ENCODE measurements at regions not wholly inside any gene's neighbourhood (a gene's known extent, or its start where the extent isn't known, plus 50 kb on each side); places are given as distances from the start of the nearest gene placed in this dataset.

- no peak for TF ChIP-seq ZSCAN12 (CRISPR knock-in tag; IDR thresholded peaks at IDR 0.05)
- no peak for TF ChIP-seq TFDP2 (CRISPR knock-in tag; IDR thresholded peaks at IDR 0.05)
- TF ChIP-seq IRX3 (CRISPR knock-in tag; IDR thresholded peaks at IDR 0.05; ENCODE audit: borderline replicate concordance, low read depth): no peak
- no peak for TF ChIP-seq EP300 (IDR thresholded peaks at IDR 0.05; ENCODE audit: low read depth in 2 of 2, low read length in 2 of 2)
- no peak for TF ChIP-seq EP300 (CRISPR knock-in tag; IDR thresholded peaks at IDR 0.05; ENCODE audit: borderline replicate concordance)
- TF ChIP-seq POLR2A (IDR thresholded peaks at IDR 0.05; ENCODE audit: insufficient read depth in 1 of 2, low read depth in 2 of 2, low read length in 2 of 2): no peak
- no peak for TF ChIP-seq SRSF1 (optimal IDR thresholded peaks at IDR 0.05; ENCODE audit: low read depth, low read length)
- no peak for TF ChIP-seq ADNP (CRISPR knock-in tag; IDR thresholded peaks at IDR 0.05)
- no peak for TF ChIP-seq ZNF570 (CRISPR knock-in tag; IDR thresholded peaks at IDR 0.05; ENCODE audit: borderline replicate concordance)
- TF ChIP-seq, protein P1, sequence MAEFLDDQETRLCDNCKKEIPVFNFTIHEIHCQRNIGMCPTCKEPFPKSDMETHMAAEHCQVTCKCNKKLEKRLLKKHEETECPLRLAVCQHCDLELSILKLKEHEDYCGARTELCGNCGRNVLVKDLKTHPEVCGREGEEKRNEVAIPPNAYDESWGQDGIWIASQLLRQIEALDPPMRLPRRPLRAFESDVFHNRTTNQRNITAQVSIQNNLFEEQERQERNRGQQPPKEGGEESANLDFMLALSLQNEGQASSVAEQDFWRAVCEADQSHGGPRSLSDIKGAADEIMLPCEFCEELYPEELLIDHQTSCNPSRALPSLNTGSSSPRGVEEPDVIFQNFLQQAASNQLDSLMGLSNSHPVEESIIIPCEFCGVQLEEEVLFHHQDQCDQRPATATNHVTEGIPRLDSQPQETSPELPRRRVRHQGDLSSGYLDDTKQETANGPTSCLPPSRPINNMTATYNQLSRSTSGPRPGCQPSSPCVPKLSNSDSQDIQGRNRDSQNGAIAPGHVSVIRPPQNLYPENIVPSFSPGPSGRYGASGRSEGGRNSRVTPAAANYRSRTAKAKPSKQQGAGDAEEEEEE (CRISPR knock-in tag; IDR thresholded peaks at IDR 0.05; ENCODE audit: borderline replicate concordance): no peak
- no peak for TF ChIP-seq ZNF737 (CRISPR knock-in tag; IDR thresholded peaks at IDR 0.05; ENCODE audit: borderline replicate concordance)
- TF ChIP-seq, protein P2, sequence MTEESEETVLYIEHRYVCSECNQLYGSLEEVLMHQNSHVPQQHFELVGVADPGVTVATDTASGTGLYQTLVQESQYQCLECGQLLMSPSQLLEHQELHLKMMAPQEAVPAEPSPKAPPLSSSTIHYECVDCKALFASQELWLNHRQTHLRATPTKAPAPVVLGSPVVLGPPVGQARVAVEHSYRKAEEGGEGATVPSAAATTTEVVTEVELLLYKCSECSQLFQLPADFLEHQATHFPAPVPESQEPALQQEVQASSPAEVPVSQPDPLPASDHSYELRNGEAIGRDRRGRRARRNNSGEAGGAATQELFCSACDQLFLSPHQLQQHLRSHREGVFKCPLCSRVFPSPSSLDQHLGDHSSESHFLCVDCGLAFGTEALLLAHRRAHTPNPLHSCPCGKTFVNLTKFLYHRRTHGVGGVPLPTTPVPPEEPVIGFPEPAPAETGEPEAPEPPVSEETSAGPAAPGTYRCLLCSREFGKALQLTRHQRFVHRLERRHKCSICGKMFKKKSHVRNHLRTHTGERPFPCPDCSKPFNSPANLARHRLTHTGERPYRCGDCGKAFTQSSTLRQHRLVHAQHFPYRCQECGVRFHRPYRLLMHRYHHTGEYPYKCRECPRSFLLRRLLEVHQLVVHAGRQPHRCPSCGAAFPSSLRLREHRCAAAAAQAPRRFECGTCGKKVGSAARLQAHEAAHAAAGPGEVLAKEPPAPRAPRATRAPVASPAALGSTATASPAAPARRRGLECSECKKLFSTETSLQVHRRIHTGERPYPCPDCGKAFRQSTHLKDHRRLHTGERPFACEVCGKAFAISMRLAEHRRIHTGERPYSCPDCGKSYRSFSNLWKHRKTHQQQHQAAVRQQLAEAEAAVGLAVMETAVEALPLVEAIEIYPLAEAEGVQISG (CRISPR knock-in tag; IDR thresholded peaks at IDR 0.05): no peak
- no peak for TF ChIP-seq NR3C1 (CRISPR knock-in tag; IDR thresholded peaks at IDR 0.05)
- TF ChIP-seq PITX1 (CRISPR knock-in tag; IDR thresholded peaks at IDR 0.05): no peak
- TF ChIP-seq ZNF30 (CRISPR knock-in tag; IDR thresholded peaks at IDR 0.05): no peak
- TF ChIP-seq ZNF331 (CRISPR knock-in tag; IDR thresholded peaks at IDR 0.05): no peak
- no peak for TF ChIP-seq ZNF552 (CRISPR knock-in tag; IDR thresholded peaks at IDR 0.05; ENCODE audit: borderline replicate concordance)
- ChIA-PET POLR2A (no interaction called here), CTCF (ENCODE audit: low intra/inter-chr PET ratio, low total read pairs) (no interaction called here)
- H3K4me1 ChIP-seq (ENCODE audit: insufficient read depth, low read length): peaks cover 15% of the 10 kb centered on the region
- no peak overlapping the region for H3K27ac ChIP-seq (ENCODE audit: extremely low read length, insufficient read depth, low read length)
- no peak overlapping the region for H3K4me2 ChIP-seq (ENCODE audit: low read depth, low read length)
- peaks cover 0 to 14% of the 10 kb centered on the region in 2 experiments; a peak in 2 of 5 replicates for H3K27me3 ChIP-seq (ENCODE audit: control insufficient read depth in 1 of 2, insufficient read depth in 2 of 2, low read length in 2 of 2)
- intact Hi-C loops (cut with micrococcal nuclease; ENCODE audit: unreplicated experiment): no loop called here
- H4K20me1 ChIP-seq (ENCODE audit: insufficient read depth, low read length): no peaks in the 10 kb centered on the region
- in situ Hi-C loops (cut with HindIII; ENCODE audit: extremely low pct_ligation_motif_present, low pct_unique_long_range_greater_than_20kb): no loop called here
- DNase-seq (ENCODE audit: low spot score): no peak
- FAIRE-seq: no peak
- BruUV-seq (replicated peaks): no TSS peak
- no peak overlapping the region for H3K4me3 ChIP-seq (replicated peaks in 1 of 3; ENCODE audit: insufficient read depth in 1 of 3, low read depth in 2 of 3, low read length in 3 of 3)
- WGBS (ENCODE audit: low lambda C conversion rate): 3% methylated on average over 2 of the region's 2 CpGs
- H2AFZ ChIP-seq (ENCODE audit: low read length): no peak overlapping the region
- no peaks in the 10 kb centered on the region for H3K36me3 ChIP-seq (replicated peaks in 1 of 2; ENCODE audit: control insufficient read depth in 1 of 2, insufficient read depth in 2 of 2, low read length in 2 of 2)
- no peak overlapping the region for H3K9ac ChIP-seq (ENCODE audit: insufficient read depth, low read depth, low read length)
- no peak; the same call in 2 of the 3 replicates for ATAC-seq
- H3K9me3 ChIP-seq (ENCODE audit: low read length): no peaks in the 10 kb centered on the region
- H3K79me2 ChIP-seq (ENCODE audit: insufficient read depth, low read length): no peaks in the 10 kb centered on the region
Observed at GRCh38 chr16:66152181-66152580, 214.3 kb upstream of the CDH5 start.
